Endothelial cell of umbilical vein (primary cell): ENCODE measurements at regions not wholly inside any gene's neighbourhood (a gene's known extent, or its start where the extent isn't known, plus 50 kb on each side); places are given as distances from the start of the nearest gene placed in this dataset.

Experiments used
- JUN ChIP-seq: IDR thresholded peaks from 2 replicates; pipeline ENCODE4 v1.6.1; 2011; ENCODE audit warnings: borderline replicate concordance, low read depth; ENCODE audit not compliant: insufficient read length, insufficient read depth
- POLR2A ChIP-seq: IDR thresholded peaks from 2 replicates; pipeline ENCODE4 v1.6.1; 2012; ENCODE audit warnings: low read depth, mild to moderate bottlenecking, control low read depth, low read length

GRCh38 chr3:116877968-116878367 is 168.4 kb downstream of the TUSC7 start:
- TF ChIP-seq POLR2A (no peak), JUN (no peak)
